NCI-H128 (cell line): ENCODE measurements at regions not wholly inside any gene's neighbourhood (a gene's known extent, or its start where the extent isn't known, plus 50 kb on each side); places are given as distances from the start of the nearest gene placed in this dataset.
"Not testable (repeated sequence)": the region's sequence is repeated elsewhere in the genome, so short reads cannot be mapped to it uniquely, and the experiment has no call there.

Experiments
- DNase-seq: peaks from one replicate; lab custom pipeline; 2025; ENCODE audit not compliant: unreplicated experiment; lab: John Stamatoyannopoulos, UW

DNA sequence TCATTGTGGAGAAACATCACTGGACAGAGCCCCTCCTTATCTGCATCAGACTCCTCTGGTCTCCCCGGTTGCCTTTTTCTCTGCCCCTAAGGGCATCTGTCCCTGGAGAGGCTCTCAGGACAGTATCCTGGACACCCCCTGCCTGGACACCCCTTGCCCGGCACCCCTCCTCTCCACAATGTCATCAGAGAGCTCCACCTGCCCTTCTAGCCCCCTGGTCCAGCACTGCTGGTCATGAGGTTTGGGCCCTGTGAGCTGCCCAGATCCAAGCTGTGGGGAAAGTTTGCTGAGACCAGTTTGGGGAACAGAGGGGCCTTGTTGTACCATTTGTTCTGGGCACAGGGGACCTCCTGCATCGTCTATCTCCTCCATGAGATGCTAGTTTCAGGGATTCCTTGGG is 335.2 kb downstream of the CACNA1B start:
- not testable (repeated sequence) for DNase-seq

DNA sequence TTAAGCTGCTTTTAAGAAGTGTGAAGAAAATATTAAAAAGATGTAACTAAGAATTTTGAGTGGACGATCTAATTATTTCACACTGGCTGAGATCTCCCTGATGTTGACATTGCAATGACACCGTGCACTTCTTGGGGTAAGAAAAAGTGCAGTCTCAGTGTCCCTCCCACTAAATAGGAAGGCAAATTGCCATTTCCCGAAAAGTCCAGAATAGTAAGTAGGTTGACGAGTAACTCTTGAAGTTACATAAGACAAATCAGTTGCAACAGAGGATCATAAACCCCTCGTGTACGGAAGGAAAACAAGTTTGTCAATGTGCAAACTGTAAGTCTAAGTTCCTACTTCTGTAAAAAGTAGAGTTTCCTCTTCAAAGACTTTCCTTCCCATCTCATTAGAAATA is 336.2 kb downstream of the CACNA1B start:
- not testable (repeated sequence) for DNase-seq

DNA sequence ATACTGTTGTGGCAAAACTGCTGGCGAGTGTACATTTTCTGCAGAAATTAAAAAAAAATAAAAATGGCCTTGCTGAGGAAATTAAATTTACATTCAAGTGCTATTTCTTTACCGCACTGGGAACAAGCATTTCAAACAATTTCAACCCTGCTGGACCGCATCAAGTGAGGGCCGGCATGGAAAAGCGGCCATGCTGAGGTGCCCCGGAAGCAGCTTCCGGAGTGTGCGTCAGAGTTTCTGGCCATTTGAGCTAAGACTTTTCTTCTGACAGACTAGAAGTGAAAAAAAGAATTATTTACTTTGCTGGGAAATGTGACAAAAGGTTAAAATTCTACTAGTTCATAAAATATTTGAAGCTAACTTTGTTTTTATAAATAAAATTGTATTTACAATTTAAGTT is 337.0 kb downstream of the CACNA1B start:
- DNase-seq, result not testable (repeated sequence)

DNA sequence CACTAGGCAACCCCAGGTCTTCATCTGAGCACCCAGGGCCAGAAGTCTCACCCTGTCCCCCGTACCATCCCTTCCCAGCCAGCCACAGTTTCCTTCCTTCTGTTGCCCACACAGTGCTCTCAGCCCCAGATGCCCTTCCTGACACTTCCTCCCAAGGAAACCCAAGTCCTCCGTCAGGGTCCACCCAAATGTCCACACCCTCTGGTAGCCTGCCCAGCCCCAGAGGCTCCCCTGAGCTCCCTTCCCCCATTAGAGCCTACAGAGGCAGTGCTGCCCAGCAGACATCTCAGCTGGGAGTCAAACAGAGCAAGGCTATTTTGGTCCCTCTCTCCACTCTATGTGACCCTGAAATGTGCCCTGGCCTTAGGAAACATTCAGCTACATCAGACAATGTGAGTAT is 338.0 kb downstream of the CACNA1B start:
- DNase-seq, result not testable (repeated sequence)

DNA sequence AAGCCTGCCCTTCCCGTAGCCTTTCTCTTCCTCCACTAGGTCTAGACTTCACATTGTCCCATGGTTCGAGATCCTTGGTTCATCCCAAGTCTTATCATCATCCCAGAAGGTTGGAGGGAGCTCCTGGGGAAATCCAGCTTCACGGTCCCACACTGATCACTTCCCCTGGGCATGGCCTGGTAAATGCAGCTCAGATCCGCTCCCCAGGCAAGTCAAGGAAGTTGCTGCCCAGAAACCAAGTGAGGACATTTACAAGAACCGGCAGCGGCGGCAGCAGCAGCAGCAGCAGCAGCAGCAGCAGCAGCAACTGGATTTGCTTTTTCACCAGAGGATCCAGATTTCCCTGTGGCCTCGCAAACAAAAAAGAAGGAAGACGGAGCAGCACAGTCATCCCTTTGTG is 339.2 kb downstream of the CACNA1B start:
- DNase-seq, result not testable (repeated sequence)

DNA sequence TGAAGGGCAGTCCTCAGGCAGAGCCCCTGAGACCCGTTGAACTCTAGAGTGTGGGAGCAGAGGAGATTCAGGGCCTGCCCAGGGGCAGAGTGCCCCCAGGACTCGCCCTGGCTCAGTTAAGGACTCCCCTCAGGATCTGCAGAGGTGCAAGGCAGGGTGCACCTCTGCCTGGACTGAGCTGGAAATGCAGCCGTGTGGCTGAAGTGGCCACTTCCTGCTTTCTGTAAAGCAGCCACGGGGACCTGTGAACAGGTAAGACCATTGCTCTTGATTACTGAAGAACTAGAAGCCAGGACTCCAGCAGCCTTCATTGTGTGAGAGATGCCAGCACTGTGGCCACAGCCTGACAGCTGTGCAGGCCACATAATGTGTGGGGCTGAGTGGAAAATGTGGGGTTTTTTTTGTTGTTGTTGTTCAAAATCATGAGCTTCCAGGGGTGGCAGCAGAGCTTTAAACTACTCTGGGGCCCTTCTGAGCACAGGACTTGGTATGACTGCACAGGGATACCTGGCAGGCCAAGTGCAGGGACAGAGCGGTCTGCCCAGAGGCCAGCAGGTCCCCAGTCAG is 339.8 kb downstream of the CACNA1B start:
- not testable (repeated sequence) for DNase-seq

DNA sequence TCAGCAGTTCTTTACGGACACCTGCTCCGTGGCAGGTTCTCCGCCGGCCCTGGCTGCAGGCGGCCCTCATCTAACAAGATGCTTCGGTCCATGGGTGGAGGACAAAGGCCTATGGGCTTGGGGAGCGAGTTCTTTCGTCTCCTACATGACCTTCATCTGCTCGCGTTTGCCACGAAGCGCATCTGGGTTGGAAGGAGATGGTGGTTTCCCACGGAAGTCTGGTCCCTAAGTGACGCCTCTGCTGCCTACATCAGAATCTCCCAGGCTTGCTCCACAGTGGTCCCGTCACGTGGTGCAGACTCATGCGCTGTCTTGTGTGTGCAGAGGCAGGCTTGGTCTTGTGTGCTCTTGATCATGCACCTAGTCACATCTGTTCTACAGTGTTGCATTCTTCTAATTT is 341.7 kb downstream of the CACNA1B start:
- DNase-seq, result not testable (repeated sequence)

DNA sequence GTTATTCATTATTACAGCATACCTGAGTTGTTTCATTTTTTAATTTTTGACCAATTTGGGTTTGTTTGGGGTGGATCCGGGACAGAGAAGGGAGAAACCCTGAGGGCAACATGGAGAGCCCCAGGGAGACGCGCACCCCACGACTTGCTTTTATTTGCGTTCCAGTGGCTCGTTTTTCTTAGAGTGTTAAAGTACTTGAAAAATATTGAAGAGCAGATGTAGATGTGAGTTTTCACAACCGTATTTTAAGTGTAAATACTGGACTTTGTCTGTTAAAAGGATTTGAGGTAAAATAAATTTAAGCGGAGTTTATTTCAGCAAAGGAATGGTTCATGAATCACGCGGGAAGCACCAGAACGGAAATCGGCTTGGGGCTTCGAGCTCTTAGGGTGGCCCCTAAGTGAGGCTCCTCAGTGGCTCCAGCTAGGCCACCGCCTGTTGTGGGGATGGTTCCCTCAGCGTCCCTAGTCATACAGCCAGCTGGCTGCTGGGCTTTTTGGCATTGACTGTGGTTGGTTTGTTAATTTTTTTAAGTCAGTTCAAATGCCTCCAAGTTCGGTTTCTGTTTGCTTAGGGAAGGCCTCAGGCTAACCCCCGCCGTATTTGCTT is 344.0 kb downstream of the CACNA1B start:
- not testable (repeated sequence) for DNase-seq

DNA sequence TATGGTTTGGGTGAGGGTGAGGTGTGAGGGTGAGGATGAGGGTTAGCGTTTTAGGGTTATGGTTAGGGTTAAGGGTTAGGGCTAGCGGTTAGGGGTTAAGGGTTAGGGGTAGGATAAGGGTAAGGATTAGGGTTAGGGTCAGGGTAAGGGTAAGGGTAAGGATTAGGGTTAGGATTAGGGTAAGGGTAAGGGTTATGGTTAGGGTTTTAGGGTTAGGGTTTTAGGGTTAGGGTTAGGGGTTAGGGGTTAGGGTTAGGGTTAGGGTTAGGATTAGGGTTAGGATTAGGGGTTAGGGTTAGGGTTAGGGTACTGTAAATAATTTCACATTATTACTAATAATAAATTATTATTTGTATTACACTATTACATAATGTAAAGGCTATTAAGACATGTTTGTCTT is 359.5 kb downstream of the CACNA1B start:
- DNase-seq, result not testable (repeated sequence)

DNA sequence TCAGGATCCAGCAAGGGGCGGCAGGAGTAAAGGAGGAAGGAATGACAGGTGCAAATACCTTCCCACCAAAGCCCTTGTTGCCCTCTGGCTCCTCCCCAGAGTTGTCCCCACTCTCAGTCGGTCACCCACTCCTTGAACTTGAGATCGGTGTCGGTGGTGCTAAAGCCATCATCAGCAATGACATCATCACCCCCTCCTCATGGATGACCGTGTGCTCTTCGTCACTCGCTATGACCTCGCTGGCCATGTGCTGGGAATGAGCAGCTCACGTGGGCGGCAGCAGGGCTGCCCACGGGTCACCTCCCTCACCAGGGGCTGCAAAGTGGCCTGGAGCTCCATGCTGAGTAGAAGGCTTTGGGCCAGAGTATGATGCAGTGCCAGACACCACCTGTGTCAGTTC is 405.3 kb downstream of the CACNA1B start:
- not testable (repeated sequence) for DNase-seq
